ENCODE measurements at regions not wholly inside any gene's neighbourhood (a gene's known extent, or its start where the extent isn't known, plus 50 kb on each side); places are given as distances from the start of the nearest gene placed in this dataset.
"Not testable (repeated sequence)": the region's sequence is repeated elsewhere in the genome, so short reads cannot be mapped to it uniquely, and the experiment has no call there.

DNA sequence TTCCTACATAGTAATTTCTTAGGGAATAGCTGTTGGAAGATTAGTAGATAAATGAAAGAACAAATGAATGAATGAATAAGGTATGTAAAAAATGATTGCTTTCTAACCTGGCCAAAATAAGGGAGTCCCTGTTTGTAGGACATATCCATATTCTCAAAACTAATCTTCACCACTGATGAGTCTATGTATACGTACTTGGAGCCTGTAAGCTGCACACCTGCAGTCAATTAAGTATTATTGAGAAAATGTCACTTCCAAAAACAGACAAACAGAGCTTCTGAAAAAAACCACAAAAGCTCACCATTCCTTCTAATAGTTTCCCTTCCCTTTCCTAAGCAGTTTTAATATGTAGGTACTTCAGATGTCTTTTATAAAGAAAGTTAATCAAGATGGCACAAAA is 109.4 kb downstream of the DDX11 start:
- not testable (repeated sequence) for H3K36me3 Mint-ChIP-seq (ENCODE audit: low read depth); ATAC-seq; H3K36me3 ChIP-seq (ENCODE audit: insufficient read depth); H3K27me3 Mint-ChIP-seq (ENCODE audit: insufficient read depth, low read depth, poor library complexity); H3K4me3 ChIP-seq; H4K20me1 ChIP-seq (replicated peaks; ENCODE audit: insufficient read depth); H2AFZ ChIP-seq; H3K4me1 ChIP-seq (ENCODE audit: insufficient read depth); H3K27me3 ChIP-seq (ENCODE audit: insufficient read depth); H3F3A ChIP-seq (replicated peaks; ENCODE audit: low read depth); H3K4me3 Mint-ChIP-seq; H3K27ac Mint-ChIP-seq; H3K9me2 ChIP-seq (ENCODE audit: insufficient read depth); H3K9me3 Mint-ChIP-seq; H3K27ac ChIP-seq (ENCODE audit: low read depth); DNase-seq (ENCODE audit: low spot score); H3K79me2 ChIP-seq (replicated peaks; ENCODE audit: insufficient read depth); H3K4me2 ChIP-seq; H3K4me1 Mint-ChIP-seq

- not testable (repeated sequence) for ATAC-seq; H3K9me2 ChIP-seq (ENCODE audit: insufficient read depth); H3K79me2 ChIP-seq (replicated peaks; ENCODE audit: insufficient read depth); H4K20me1 ChIP-seq (replicated peaks; ENCODE audit: insufficient read depth); H3K27ac Mint-ChIP-seq; H3K4me2 ChIP-seq; H3K4me3 Mint-ChIP-seq; DNase-seq (ENCODE audit: low spot score); H3F3A ChIP-seq (replicated peaks; ENCODE audit: low read depth); H3K4me1 Mint-ChIP-seq; H3K9me3 Mint-ChIP-seq; H3K27ac ChIP-seq (ENCODE audit: low read depth); H3K36me3 ChIP-seq (ENCODE audit: insufficient read depth); H3K27me3 ChIP-seq (ENCODE audit: insufficient read depth); H3K4me3 ChIP-seq; H3K36me3 Mint-ChIP-seq (ENCODE audit: low read depth); H3K4me1 ChIP-seq (ENCODE audit: insufficient read depth); H3K27me3 Mint-ChIP-seq (ENCODE audit: insufficient read depth, low read depth, poor library complexity); H2AFZ ChIP-seq
Observed at GRCh38 chr12:31183899-31184298, 110.2 kb downstream of the DDX11 start.

- H3K27ac ChIP-seq (ENCODE audit: low read depth); H3K36me3 Mint-ChIP-seq (ENCODE audit: low read depth); H2AFZ ChIP-seq; ATAC-seq; H3K4me3 ChIP-seq; DNase-seq (ENCODE audit: low spot score); H3K27me3 ChIP-seq (ENCODE audit: insufficient read depth); H3K79me2 ChIP-seq (replicated peaks; ENCODE audit: insufficient read depth); H3K9me2 ChIP-seq (ENCODE audit: insufficient read depth); H3K36me3 ChIP-seq (ENCODE audit: insufficient read depth); H3K27ac Mint-ChIP-seq; H3K4me3 Mint-ChIP-seq; H3K4me2 ChIP-seq; H3F3A ChIP-seq (replicated peaks; ENCODE audit: low read depth); H3K9me3 Mint-ChIP-seq; H3K4me1 Mint-ChIP-seq; H3K4me1 ChIP-seq (ENCODE audit: insufficient read depth); H4K20me1 ChIP-seq (replicated peaks; ENCODE audit: insufficient read depth); H3K27me3 Mint-ChIP-seq (ENCODE audit: insufficient read depth, low read depth, poor library complexity): not testable (repeated sequence)
Observed at GRCh38 chr12:31184667-31185066, 111.0 kb downstream of the DDX11 start.

GRCh38 chr12:31192689-31193088 is 119.0 kb downstream of the DDX11 start:
- not testable (repeated sequence) for H3K36me3 ChIP-seq (ENCODE audit: insufficient read depth); H3K4me3 ChIP-seq; DNase-seq (ENCODE audit: low spot score); H3K79me2 ChIP-seq (replicated peaks; ENCODE audit: insufficient read depth); H2AFZ ChIP-seq; H3K4me1 ChIP-seq (ENCODE audit: insufficient read depth); H4K20me1 ChIP-seq (replicated peaks; ENCODE audit: insufficient read depth); ATAC-seq; H3K4me3 Mint-ChIP-seq; H3K4me2 ChIP-seq; H3K9me2 ChIP-seq (ENCODE audit: insufficient read depth); H3K9me3 Mint-ChIP-seq; H3K27ac Mint-ChIP-seq; H3K4me1 Mint-ChIP-seq; H3K27me3 Mint-ChIP-seq (ENCODE audit: insufficient read depth, low read depth, poor library complexity); H3K27me3 ChIP-seq (ENCODE audit: insufficient read depth); H3F3A ChIP-seq (replicated peaks; ENCODE audit: low read depth); H3K27ac ChIP-seq (ENCODE audit: low read depth); H3K36me3 Mint-ChIP-seq (ENCODE audit: low read depth)

DNA sequence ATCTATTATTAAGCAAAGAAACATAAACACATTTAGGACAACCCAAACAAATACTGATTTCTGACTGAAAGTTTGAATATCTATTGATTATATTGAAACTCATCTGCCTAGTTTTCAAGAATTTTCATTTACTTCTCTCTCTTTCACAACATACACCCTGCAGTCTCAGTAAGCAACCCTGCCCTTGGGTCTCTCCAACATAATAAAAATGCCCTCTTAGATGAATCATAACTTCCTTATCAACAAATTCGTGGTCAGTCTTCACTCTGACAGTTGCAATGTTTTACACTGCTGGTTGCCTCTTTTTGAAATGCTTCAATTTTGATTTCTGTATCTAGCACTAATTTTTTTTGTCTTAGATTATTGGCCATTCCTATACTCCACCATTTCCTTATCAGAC is 122.0 kb downstream of the DDX11 start:
- not testable (repeated sequence) for H2AFZ ChIP-seq; H3K36me3 Mint-ChIP-seq (ENCODE audit: low read depth); H3K4me1 ChIP-seq (ENCODE audit: insufficient read depth); H3K4me3 Mint-ChIP-seq; ATAC-seq; H3K27ac Mint-ChIP-seq; H3K27ac ChIP-seq (ENCODE audit: low read depth); H3K4me2 ChIP-seq; H3K9me3 Mint-ChIP-seq; H3K79me2 ChIP-seq (replicated peaks; ENCODE audit: insufficient read depth); H3K27me3 ChIP-seq (ENCODE audit: insufficient read depth); H3K4me3 ChIP-seq; H3K4me1 Mint-ChIP-seq; H3F3A ChIP-seq (replicated peaks; ENCODE audit: low read depth); H3K36me3 ChIP-seq (ENCODE audit: insufficient read depth); H3K27me3 Mint-ChIP-seq (ENCODE audit: insufficient read depth, low read depth, poor library complexity); DNase-seq (ENCODE audit: low spot score); H3K9me2 ChIP-seq (ENCODE audit: insufficient read depth); H4K20me1 ChIP-seq (replicated peaks; ENCODE audit: insufficient read depth)

DNA sequence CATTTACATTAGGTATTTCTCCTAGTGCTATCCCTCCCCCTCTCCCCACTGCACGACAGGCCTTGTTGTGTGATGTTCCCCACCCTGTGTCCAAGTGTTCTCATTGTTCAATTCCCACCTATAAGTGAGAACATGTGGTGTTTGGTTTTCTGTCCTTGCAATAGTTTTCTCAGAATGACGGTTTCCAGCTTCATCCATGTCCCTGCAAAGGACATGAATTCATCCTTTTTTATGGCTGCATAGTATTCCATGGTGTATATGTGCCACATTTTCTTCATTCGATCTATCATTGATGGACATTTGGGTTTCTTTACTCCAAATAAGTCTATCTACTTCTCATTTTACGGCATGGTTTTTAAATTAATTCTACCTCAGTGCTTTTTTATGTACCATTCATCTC is 125.8 kb downstream of the DDX11 start:
- H3K4me3 ChIP-seq; H3F3A ChIP-seq (replicated peaks; ENCODE audit: low read depth); H3K9me2 ChIP-seq (ENCODE audit: insufficient read depth); H3K79me2 ChIP-seq (replicated peaks; ENCODE audit: insufficient read depth); H3K27ac ChIP-seq (ENCODE audit: low read depth); H3K27me3 ChIP-seq (ENCODE audit: insufficient read depth); H3K4me2 ChIP-seq; H3K36me3 ChIP-seq (ENCODE audit: insufficient read depth); H3K9me3 Mint-ChIP-seq; H4K20me1 ChIP-seq (replicated peaks; ENCODE audit: insufficient read depth); DNase-seq (ENCODE audit: low spot score); H3K4me3 Mint-ChIP-seq; H2AFZ ChIP-seq; H3K27me3 Mint-ChIP-seq (ENCODE audit: insufficient read depth, low read depth, poor library complexity); H3K36me3 Mint-ChIP-seq (ENCODE audit: low read depth); ATAC-seq; H3K27ac Mint-ChIP-seq: not testable (repeated sequence)
- H3K4me1 ChIP-seq (ENCODE audit: insufficient read depth): peaks cover 11% of the 10 kb centered on the region
- peaks cover 13% of the 10 kb centered on the region for H3K4me1 Mint-ChIP-seq

All from GM23338 (cell line).